Cardiac muscle cell (in vitro differentiated cells and primary cell): ENCODE measurements at regions not wholly inside any gene's neighbourhood (a gene's known extent, or its start where the extent isn't known, plus 50 kb on each side); places are given as distances from the start of the nearest gene placed in this dataset.

ENCODE experiments used
- DNase-seq, 2 donors: peaks; one replicate each; pipeline versions ENCODE4 v3.0.0 to v3.0.0-alpha.2; 2010 to 2017; ENCODE audit warnings: low read depth in 1 of 2, low spot score in 1 of 2
- H3K27ac ChIP-seq: fragments of 200-600 bp; sonication (generic); 2 replicates; pipeline ENCODE4 v1.5.1; 2016
- H3K27me3 ChIP-seq: fragments of 200-600 bp; sonication (generic); 2 replicates; pipeline ENCODE4 v1.6.0; 2016; ENCODE audit warnings: control low read depth
- H3K36me3 ChIP-seq: fragments of 200-600 bp; sonication (generic); 2 replicates; pipeline ENCODE4 v1.5.1; 2016; ENCODE audit warnings: control low read depth
- H3K4me1 ChIP-seq: fragments of 200-600 bp; sonication (generic); 2 replicates; pipeline ENCODE4 v1.8.1; 2017; ENCODE audit warnings: low read depth, mild to moderate bottlenecking, mixed run types
- H3K4me3 ChIP-seq: fragments of 200-600 bp; sonication (generic); 2 replicates; pipeline ENCODE4 v1.5.1; 2016; ENCODE audit warnings: mild to moderate bottlenecking
- H3K9me3 ChIP-seq: fragments of 200-600 bp; sonication (generic); 2 replicates; pipeline ENCODE4 v1.5.1; 2017; ENCODE audit warnings: low read depth, mild to moderate bottlenecking, control low read depth
- CTCF ChIP-seq: IDR thresholded peaks from 2 replicates; pipeline ENCODE4 v1.5.1; 2012; ENCODE audit warnings: low read depth, mild to moderate bottlenecking, low read length

DNA sequence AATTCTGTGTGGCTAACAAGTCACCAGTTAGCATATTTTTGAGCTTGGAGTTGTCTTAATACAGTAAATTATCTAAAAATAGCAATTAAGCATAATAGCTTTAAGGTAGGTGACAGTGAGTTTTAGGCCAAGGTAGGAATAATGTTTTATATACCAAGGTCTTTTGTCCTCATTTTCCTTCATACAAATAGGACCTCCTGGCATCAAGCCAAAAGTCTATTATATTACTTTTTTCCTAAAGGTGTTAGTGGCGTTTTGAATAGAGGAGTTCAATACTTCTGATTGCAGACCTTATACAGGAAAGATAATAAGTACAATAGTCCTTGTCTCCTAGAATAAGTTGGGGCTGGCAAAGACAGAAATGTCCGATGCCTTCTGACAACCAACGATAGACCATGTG lies 2277.7 kb downstream of the TP53TG3F start:
- no peak overlapping the region for H3K27ac ChIP-seq
- H3K9me3 ChIP-seq: no peaks in the 10 kb centered on the region
- no peaks in the 10 kb centered on the region for H3K36me3 ChIP-seq
- H3K4me3 ChIP-seq: no peak overlapping the region
- no peak for TF ChIP-seq CTCF
- H3K27me3 ChIP-seq: no peaks in the 10 kb centered on the region
- no peak for DNase-seq
- no peaks in the 10 kb centered on the region for H3K4me1 ChIP-seq

DNA sequence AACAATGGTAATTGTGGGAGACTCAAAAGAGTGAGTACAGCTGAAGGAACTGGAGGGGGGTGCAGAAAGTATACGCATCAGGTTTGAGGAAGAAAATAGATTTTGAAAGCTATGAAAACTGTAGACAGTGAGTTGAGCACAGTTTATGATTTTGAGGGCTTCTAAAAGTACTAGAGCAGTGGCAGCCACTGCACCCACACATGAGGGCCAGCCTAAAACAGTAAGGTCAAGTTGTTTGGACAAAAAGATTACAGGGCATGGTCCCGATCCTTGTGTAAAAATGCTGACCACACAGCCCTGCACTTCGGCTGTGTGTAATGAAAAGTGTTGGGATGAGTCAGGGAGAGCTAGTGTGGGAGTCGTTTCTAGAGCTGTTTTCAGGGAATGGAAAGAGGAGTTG lies 2282.1 kb downstream of the TP53TG3F start:
- no peaks in the 10 kb centered on the region for H3K36me3 ChIP-seq
- no peak overlapping the region for H3K4me3 ChIP-seq
- H3K9me3 ChIP-seq: no peaks in the 10 kb centered on the region
- no peak for TF ChIP-seq CTCF
- H3K27ac ChIP-seq: no peak overlapping the region
- no peaks in the 10 kb centered on the region for H3K4me1 ChIP-seq
- H3K27me3 ChIP-seq: no peaks in the 10 kb centered on the region
- DNase-seq: no peak

GRCh38 chr16:35743101-35743692 lies 2283.8 kb downstream of the TP53TG3F start:
- no peak overlapping the region for H3K27ac ChIP-seq
- H3K4me1 ChIP-seq: no peaks in the 10 kb centered on the region
- H3K4me3 ChIP-seq: no peak overlapping the region
- H3K9me3 ChIP-seq: no peaks in the 10 kb centered on the region
- no peak for TF ChIP-seq CTCF
- no peaks in the 10 kb centered on the region for H3K27me3 ChIP-seq
- H3K36me3 ChIP-seq: no peaks in the 10 kb centered on the region
- DNase-seq: no peak

GRCh38 chr16:35744084-35744483 lies 2284.7 kb downstream of the TP53TG3F start:
- no peak for TF ChIP-seq CTCF

GRCh38 chr16:35744726-35745125 lies 2285.3 kb downstream of the TP53TG3F start:
- Histone ChIP-seq H3K27ac (no peak overlapping the region), H3K9me3 (no peaks in the 10 kb centered on the region), H3K4me3 (no peak overlapping the region), H3K4me1 (no peaks in the 10 kb centered on the region), H3K27me3 (no peaks in the 10 kb centered on the region), H3K36me3 (no peaks in the 10 kb centered on the region)
- DNase-seq: no peak
- no peak for TF ChIP-seq CTCF

More at GRCh38 chr16:35744084-35744483, 2284.7 kb downstream of the TP53TG3F start:
- H3K4me3 ChIP-seq: no peak overlapping the region
- no peaks in the 10 kb centered on the region for H3K4me1 ChIP-seq
- no peaks in the 10 kb centered on the region for H3K36me3 ChIP-seq
- no peak overlapping the region for H3K27ac ChIP-seq
- no peaks in the 10 kb centered on the region for H3K9me3 ChIP-seq
- H3K27me3 ChIP-seq: no peaks in the 10 kb centered on the region
- DNase-seq: no peak

DNA sequence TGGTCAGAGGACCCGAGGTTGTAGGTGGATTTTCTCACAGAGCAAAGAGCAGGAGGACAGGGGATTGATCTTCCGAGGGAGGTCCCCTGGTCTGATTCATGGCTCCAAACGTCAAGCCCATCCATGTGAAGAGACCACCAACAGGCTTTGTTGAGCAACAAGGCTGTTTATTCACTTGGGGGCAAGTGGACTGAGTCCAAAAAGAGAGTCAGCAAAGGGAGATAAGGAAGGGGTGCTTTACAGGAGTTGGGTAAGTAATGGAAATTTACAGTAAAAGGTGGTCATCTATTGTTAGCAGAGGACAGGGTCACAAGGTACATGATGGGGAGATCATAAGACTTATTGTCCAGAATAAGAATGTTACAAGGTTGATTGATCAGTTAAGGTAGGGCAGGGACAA lies 2285.8 kb downstream of the TP53TG3F start:
- no peaks in the 10 kb centered on the region for H3K9me3 ChIP-seq
- no peak for TF ChIP-seq CTCF
- no peak overlapping the region for H3K4me3 ChIP-seq
- H3K4me1 ChIP-seq: no peaks in the 10 kb centered on the region
- H3K36me3 ChIP-seq: no peaks in the 10 kb centered on the region
- H3K27me3 ChIP-seq: no peaks in the 10 kb centered on the region
- no peak for DNase-seq
- H3K27ac ChIP-seq: no peak overlapping the region
